Adrenal gland (tissue), 5 donors: ENCODE measurements at regions not wholly inside any gene's neighbourhood (a gene's known extent, or its start where the extent isn't known, plus 50 kb on each side); places are given as distances from the start of the nearest gene placed in this dataset.

ENCODE experiments used
- CTCF ChIP-seq, 6 experiments: fragments of 450-650 bp in 4 of 6; fragments of 200-600 bp in 2 of 6; sonication (generic) in 1 of 6; IDR thresholded peaks; 1 replicate in 5 of 6; 2 replicates in 1 of 6; pipeline versions ENCODE4 v1.5.1 to v1.8.0; 2016 to 2021; ENCODE audit warnings: antibody characterized with exemption in 6 of 6, mild to moderate bottlenecking in 2 of 6, moderate library complexity in 1 of 6
- POLR2A ChIP-seq, 2 donors: fragments of 450-650 bp; IDR thresholded peaks; one replicate each; pipeline ENCODE4 v1.6.1; 2017; ENCODE audit warnings: antibody characterized with exemption in 2 of 2, mild to moderate bottlenecking in 2 of 2, moderate library complexity in 1 of 2
- donor health status: DM: no; HTN: no; CAD: no.

GRCh38 chr2:144114760-144115159 lies 405.2 kb downstream of the ZEB2 start:
- TF ChIP-seq CTCF (IDR thresholded peaks at IDR 0.05) (no peak), POLR2A (IDR thresholded peaks at IDR 0.05) (no peak)
